GM10266 (cell line): ENCODE measurements at regions not wholly inside any gene's neighbourhood (a gene's known extent, or its start where the extent isn't known, plus 50 kb on each side); places are given as distances from the start of the nearest gene placed in this dataset.
"Not testable (repeated sequence)": the region's sequence is repeated elsewhere in the genome, so short reads cannot be mapped to it uniquely, and the experiment has no call there.

Experiments used
- DNase-seq: peaks from one replicate; pipeline ENCODE4 v3.0.0; 2012; ENCODE audit errors: extremely low spot score
- CTCF ChIP-seq: IDR thresholded peaks from 2 replicates; pipeline ENCODE4 v1.5.1; 2012; ENCODE audit warnings: mild to moderate bottlenecking, low read depth; ENCODE audit not compliant: control insufficient read depth, insufficient read depth; ENCODE audit errors: missing control alignments

GRCh38 chr15:30830961-30831360, 72.8 kb upstream of the FAN1 start:
- no peak for TF ChIP-seq CTCF
- DNase-seq, result no peak

GRCh38 chr15:30833379-30833778, 70.3 kb upstream of the FAN1 start:
- not testable (repeated sequence) for DNase-seq

GRCh38 chr15:30841639-30842038, 62.1 kb upstream of the FAN1 start:
- not testable (repeated sequence) for DNase-seq

GRCh38 chr15:30842798-30843472, 60.8 kb upstream of the FAN1 start:
- peak; percentile 17 for DNase-seq

- not testable (repeated sequence) for DNase-seq
Observed at GRCh38 chr15:30845536-30845935, 58.2 kb upstream of the FAN1 start.
